GM12891 (cell line): ENCODE measurements at regions not wholly inside any gene's neighbourhood (a gene's known extent, or its start where the extent isn't known, plus 50 kb on each side); places are given as distances from the start of the nearest gene placed in this dataset.

Source experiments
- PAX5 ChIP-seq: IDR thresholded peaks from 2 replicates; pipeline ENCODE4 v1.6.1; 2011; ENCODE audit warnings: low read length, moderate library complexity, mild to moderate bottlenecking; ENCODE audit not compliant: insufficient read depth, severe bottlenecking
- POLR2A ChIP-seq: IDR thresholded peaks from 2 replicates; pipeline ENCODE4 v1.6.1; 2011; ENCODE audit warnings: low read depth, low read length, control low read depth
- POLR2AphosphoS5 ChIP-seq: IDR thresholded peaks from 2 replicates; pipeline ENCODE4 v1.6.1; 2011; ENCODE audit warnings: low read depth, low read length, control low read depth
- SPI1 ChIP-seq: IDR thresholded peaks from 2 replicates; pipeline ENCODE4 v1.6.1; 2011; ENCODE audit warnings: low read depth, low read length, control low read depth
- TAF1 ChIP-seq: IDR thresholded peaks from 2 replicates; pipeline ENCODE4 v1.6.1; 2011; ENCODE audit warnings: low read depth, low read length, control low read depth

DNA sequence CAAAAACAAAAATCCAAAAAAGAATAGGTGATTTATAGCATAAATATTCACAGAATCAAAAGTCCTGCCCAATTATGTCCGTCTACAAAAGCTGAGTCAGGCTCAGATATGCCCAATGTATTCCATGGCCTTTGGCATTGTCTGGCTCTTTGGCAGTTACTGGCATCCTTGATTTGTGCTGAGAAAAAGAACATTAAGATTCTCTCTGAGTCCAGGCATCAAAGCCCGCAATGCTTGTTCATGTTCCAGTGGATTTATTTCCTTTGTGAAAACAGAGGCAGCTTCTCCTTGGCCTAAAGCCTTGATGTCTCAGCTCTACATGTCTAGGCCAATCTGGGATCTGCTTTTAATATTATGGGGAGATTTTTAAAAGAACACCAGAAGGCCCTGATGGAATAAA is 76.1 kb upstream of the SLC4A11 start:
- no peak for TF ChIP-seq POLR2AphosphoS5
- TF ChIP-seq POLR2A, result no peak
- TF ChIP-seq SPI1, result no peak
- TF ChIP-seq TAF1, result no peak
- no peak for TF ChIP-seq PAX5
